T-cell (primary cell): ENCODE measurements at regions not wholly inside any gene's neighbourhood (a gene's known extent, or its start where the extent isn't known, plus 50 kb on each side); places are given as distances from the start of the nearest gene placed in this dataset.

Experiments used
- ATAC-seq, 4 experiments: fragments of 200-7000 bp in 3 of 4; fragments of 150-1000 bp in 1 of 4; cut with Tn5 transposase; replicated peaks in 1 of 4; 1 replicate in 3 of 4; 2 replicates in 1 of 4; pipeline ENCODE4 v1.10.0; 2021; ENCODE audit warnings: moderate library complexity in 3 of 4, mild to moderate bottlenecking in 2 of 4, moderate number of reproducible peaks in 1 of 4
- CTCF ChIA-PET, 2 donors: fragments of 300-600 bp; sonication (Branson Sonifier 250); formaldehyde crosslinking; loops; one replicate each; lab custom pipeline; 2022; ENCODE audit warnings: antibody characterized with exemption in 2 of 2; lab: Charles Lee
- POLR2A ChIA-PET, 2 donors: fragments of 300-600 bp; sonication (Branson Sonifier 250); formaldehyde crosslinking; loops; one replicate each; lab custom pipeline; 2022; ENCODE audit warnings: antibody characterized with exemption in 2 of 2; lab: Charles Lee
- DNase-seq, 35 experiments: peaks; one replicate each; pipeline versions ENCODE4 v3.0.0 to v3.0.0-alpha.2; 2013 to 2023
- H3K27ac ChIP-seq: one replicate; pipeline ENCODE4 v1.5.1; 2013; ENCODE audit warnings: low read length
- H3K27me3 ChIP-seq, 2 experiments: replicated peaks in 1 of 2; 1 replicate in 1 of 2; 2 replicates in 1 of 2; pipeline versions ENCODE4 v1.6.1 to v1.7.0; 2013; ENCODE audit warnings: low read length in 1 of 2, mixed read lengths in 1 of 2; ENCODE audit not compliant: control insufficient read depth in 2 of 2, insufficient read depth in 2 of 2; ENCODE audit errors: extremely low read depth in 1 of 2
- H3K36me3 ChIP-seq, 2 donors: 1 replicate in 1 of 2; 2 replicates in 1 of 2; pipeline versions ENCODE4 v1.6.1 to v1.7.0; 2013; ENCODE audit warnings: low read length in 1 of 2; ENCODE audit not compliant: control insufficient read depth in 2 of 2, insufficient read depth in 1 of 2; ENCODE audit errors: extremely low read depth in 1 of 2
- H3K4me1 ChIP-seq, 2 experiments: 1 replicate in 1 of 2; 2 replicates in 1 of 2; pipeline versions ENCODE4 v1.6.1 to v1.7.0; 2013; ENCODE audit warnings: low read length in 2 of 2, mixed read lengths in 1 of 2; ENCODE audit not compliant: insufficient read depth in 2 of 2, control insufficient read depth in 1 of 2; ENCODE audit errors: extremely low read depth in 1 of 2
- H3K4me3 ChIP-seq, 2 donors: 1 replicate in 1 of 2; 2 replicates in 1 of 2; pipeline versions ENCODE4 v1.5.1 to v1.7.0; 2013; ENCODE audit warnings: mild to moderate bottlenecking in 2 of 2, low read length in 1 of 2, moderate library complexity in 1 of 2; ENCODE audit not compliant: control insufficient read depth in 1 of 2; ENCODE audit errors: extremely low read depth in 1 of 2
- H3K9me3 ChIP-seq: 2 replicates; pipeline ENCODE4 v1.7.0; 2013
- H3K27ac Mint-ChIP-seq, 2 donors: one replicate each; pipeline ENCODE4 v1.8.0; 2020 to 2021; ENCODE audit warnings: mild to moderate bottlenecking in 2 of 2, mixed read lengths in 2 of 2
- H3K27me3 Mint-ChIP-seq, 2 donors: one replicate each; pipeline ENCODE4 v1.8.0; 2021 to 2022; ENCODE audit warnings: mixed read lengths in 2 of 2
- H3K36me3 Mint-ChIP-seq: one replicate; pipeline ENCODE4 v1.8.0; 2021; ENCODE audit warnings: mixed read lengths
- H3K4me1 Mint-ChIP-seq, 3 donors: one replicate each; pipeline ENCODE4 v1.8.0; 2020 to 2022; ENCODE audit warnings: mixed read lengths in 3 of 3, mild to moderate bottlenecking in 1 of 3
- H3K4me3 Mint-ChIP-seq, 3 donors: one replicate each; pipeline ENCODE4 v1.8.0; 2020 to 2022; ENCODE audit warnings: mild to moderate bottlenecking in 3 of 3, mixed read lengths in 3 of 3, moderate library complexity in 3 of 3
- H3K9me3 Mint-ChIP-seq, 3 donors: one replicate each; pipeline ENCODE4 v1.8.0; 2020 to 2022; ENCODE audit warnings: mixed read lengths in 3 of 3
- WGBS: methylation state at CpG from one replicate; pipeline ENCODE4 v1.1.5; 2013; ENCODE audit warnings: missing lambda C conversion rate; ENCODE audit not compliant: insufficient coverage; 5-methylcytosine and 5-hydroxymethylcytosine counted together

- POLR2A ChIA-PET: no interaction called here
- CTCF ChIA-PET: no interaction called here
- no CpG with 5 or more reads among the region's 2 CpGs for WGBS
- Histone ChIP-seq H3K36me3 (no peaks in the 10 kb centered on the region), H3K9me3 (no peaks in the 10 kb centered on the region), H3K4me1 (no peaks in the 10 kb centered on the region), H3K4me3 (no peak overlapping the region), H3K27ac (no peak overlapping the region), H3K27me3 (no peaks in the 10 kb centered on the region)
- Mint-ChIP-seq H3K9me3 (peaks cover 2 to 7% (median 3%) of the 10 kb centered on the region in 3 donors), H3K36me3 (no peaks in the 10 kb centered on the region), H3K4me1 (no peaks in the 10 kb centered on the region), H3K27me3 (no peaks in the 10 kb centered on the region), H3K27ac (no peak overlapping the region), H3K4me3 (no peak overlapping the region)
- DNase-seq (no peak), ATAC-seq (no peak)
Observed at GRCh38 chr1:79530055-79530454, 523.5 kb upstream of the ADGRL4 start.

- ATAC-seq (no peak), DNase-seq (no peak)
- Histone ChIP-seq H3K27ac (no peak overlapping the region), H3K27me3 (no peaks in the 10 kb centered on the region), H3K9me3 (no peaks in the 10 kb centered on the region), H3K4me3 (no peak overlapping the region), H3K36me3 (no peaks in the 10 kb centered on the region), H3K4me1 (peaks cover 0 to under 1% of the 10 kb centered on the region in 2 experiments)
- ChIA-PET CTCF (no interaction called here), POLR2A (interaction anchor here in 1 of 2 donors (1.0 kb wide), 1 partner anchor 390 kb away, joined by 3 read pairs; no protein-coding TSS in a partner anchor)
- H3K9me3 Mint-ChIP-seq: peaks cover 5 to 10% (median 10%) of the 10 kb centered on the region in 3 donors
- H3K36me3 Mint-ChIP-seq: no peaks in the 10 kb centered on the region
- no peak overlapping the region for H3K27ac Mint-ChIP-seq
- H3K4me1 Mint-ChIP-seq: no peaks in the 10 kb centered on the region
- H3K27me3 Mint-ChIP-seq: no peaks in the 10 kb centered on the region
- H3K4me3 Mint-ChIP-seq: no peak overlapping the region
- no CpG with 5 or more reads among the region's 1 CpG for whole genome bisulfite sequencing
Observed at GRCh38 chr1:79524126-79524525, 517.6 kb upstream of the ADGRL4 start.

- H3K27ac Mint-ChIP-seq: no peak overlapping the region
- Histone ChIP-seq H3K9me3 (no peaks in the 10 kb centered on the region), H3K4me1 (peaks cover 0 to 19% of the 10 kb centered on the region in 2 experiments), H3K4me3 (no peak overlapping the region), H3K27me3 (no peaks in the 10 kb centered on the region), H3K36me3 (no peaks in the 10 kb centered on the region), H3K27ac (no peak overlapping the region)
- ChIA-PET POLR2A (no interaction called here), CTCF (no interaction called here)
- peaks cover 5 to 13% (median 12%) of the 10 kb centered on the region in 3 donors for H3K9me3 Mint-ChIP-seq
- no peaks in the 10 kb centered on the region for H3K36me3 Mint-ChIP-seq
- no peaks in the 10 kb centered on the region for H3K4me1 Mint-ChIP-seq
- no peak overlapping the region for H3K4me3 Mint-ChIP-seq
- ATAC-seq (no peak), DNase-seq (no peak)
- no CpG with 5 or more reads among the region's 4 CpGs for WGBS
- H3K27me3 Mint-ChIP-seq: no peaks in the 10 kb centered on the region
Observed at GRCh38 chr1:79519084-79519760, 512.7 kb upstream of the ADGRL4 start.

- CTCF ChIA-PET: no interaction called here
- H3K4me3 ChIP-seq: no peak overlapping the region
- no peak overlapping the region for H3K4me3 Mint-ChIP-seq
- no peaks in the 10 kb centered on the region for H3K4me1 Mint-ChIP-seq
- no peaks in the 10 kb centered on the region for H3K27me3 Mint-ChIP-seq
- H3K4me1 ChIP-seq: peaks cover 0 to 19% of the 10 kb centered on the region in 2 experiments
- no peaks in the 10 kb centered on the region for H3K9me3 ChIP-seq
- H3K36me3 ChIP-seq: no peaks in the 10 kb centered on the region
- ATAC-seq: no peak
- no peak overlapping the region for H3K27ac ChIP-seq
- no peak for DNase-seq
- peaks cover 5 to 13% (median 10%) of the 10 kb centered on the region in 3 donors for H3K9me3 Mint-ChIP-seq
- no CpG with 5 or more reads among the region's 4 CpGs for WGBS
- H3K27ac Mint-ChIP-seq: no peak overlapping the region
- POLR2A ChIA-PET: no interaction called here
- H3K36me3 Mint-ChIP-seq: no peaks in the 10 kb centered on the region
- no peaks in the 10 kb centered on the region for H3K27me3 ChIP-seq
Observed at GRCh38 chr1:79517470-79518224, 511.1 kb upstream of the ADGRL4 start.

- no peaks in the 10 kb centered on the region for H3K9me3 ChIP-seq
- Mint-ChIP-seq H3K4me1 (no peaks in the 10 kb centered on the region), H3K27ac (no peak overlapping the region), H3K36me3 (no peaks in the 10 kb centered on the region), H3K4me3 (no peak overlapping the region), H3K27me3 (no peaks in the 10 kb centered on the region), H3K9me3 (peaks cover 0 to 6% (median 0%) of the 10 kb centered on the region in 3 donors)
- WGBS: no CpG with 5 or more reads among the region's 2 CpGs
- no peaks in the 10 kb centered on the region for H3K36me3 ChIP-seq
- H3K4me1 ChIP-seq: peaks cover 0 to 6% of the 10 kb centered on the region in 2 experiments
- ChIA-PET CTCF (no interaction called here), POLR2A (no interaction called here)
- H3K27ac ChIP-seq: no peak overlapping the region
- ATAC-seq (no peak), DNase-seq (no peak)
- no peaks in the 10 kb centered on the region for H3K27me3 ChIP-seq
- no peak overlapping the region for H3K4me3 ChIP-seq
Observed at GRCh38 chr1:79507770-79508169, 501.2 kb upstream of the ADGRL4 start.

GRCh38 chr1:79501153-79501552, 494.6 kb upstream of the ADGRL4 start:
- Mint-ChIP-seq H3K4me1 (no peaks in the 10 kb centered on the region), H3K27me3 (no peaks in the 10 kb centered on the region), H3K36me3 (no peaks in the 10 kb centered on the region), H3K27ac (no peak overlapping the region), H3K9me3 (no peaks in the 10 kb centered on the region), H3K4me3 (no peak overlapping the region)
- ATAC-seq (no peak), DNase-seq (no peak)
- Histone ChIP-seq H3K36me3 (no peaks in the 10 kb centered on the region), H3K4me1 (no peaks in the 10 kb centered on the region), H3K27ac (no peak overlapping the region), H3K9me3 (no peaks in the 10 kb centered on the region), H3K27me3 (no peaks in the 10 kb centered on the region), H3K4me3 (no peak overlapping the region)
- ChIA-PET POLR2A (no interaction called here), CTCF (no interaction called here)
- WGBS: no CpG with 5 or more reads among the region's 3 CpGs
